Dermis microvascular lymphatic vessel endothelial cell (primary cell): ENCODE measurements at regions not wholly inside any gene's neighbourhood (a gene's known extent, or its start where the extent isn't known, plus 50 kb on each side); places are given as distances from the start of the nearest gene placed in this dataset.
"Not testable (repeated sequence)": the region's sequence is repeated elsewhere in the genome, so short reads cannot be mapped to it uniquely, and the experiment has no call there.

Source experiments
- DNase-seq, 2 donors: peaks; one replicate each; pipeline versions ENCODE4 v3.0.0 to v3.0.0-alpha.2; 2010; ENCODE audit warnings: low read depth in 2 of 2

GRCh38 chr7:27032839-27033238 is 63.0 kb downstream of the HOXA1 start:
- no peak for DNase-seq

DNA sequence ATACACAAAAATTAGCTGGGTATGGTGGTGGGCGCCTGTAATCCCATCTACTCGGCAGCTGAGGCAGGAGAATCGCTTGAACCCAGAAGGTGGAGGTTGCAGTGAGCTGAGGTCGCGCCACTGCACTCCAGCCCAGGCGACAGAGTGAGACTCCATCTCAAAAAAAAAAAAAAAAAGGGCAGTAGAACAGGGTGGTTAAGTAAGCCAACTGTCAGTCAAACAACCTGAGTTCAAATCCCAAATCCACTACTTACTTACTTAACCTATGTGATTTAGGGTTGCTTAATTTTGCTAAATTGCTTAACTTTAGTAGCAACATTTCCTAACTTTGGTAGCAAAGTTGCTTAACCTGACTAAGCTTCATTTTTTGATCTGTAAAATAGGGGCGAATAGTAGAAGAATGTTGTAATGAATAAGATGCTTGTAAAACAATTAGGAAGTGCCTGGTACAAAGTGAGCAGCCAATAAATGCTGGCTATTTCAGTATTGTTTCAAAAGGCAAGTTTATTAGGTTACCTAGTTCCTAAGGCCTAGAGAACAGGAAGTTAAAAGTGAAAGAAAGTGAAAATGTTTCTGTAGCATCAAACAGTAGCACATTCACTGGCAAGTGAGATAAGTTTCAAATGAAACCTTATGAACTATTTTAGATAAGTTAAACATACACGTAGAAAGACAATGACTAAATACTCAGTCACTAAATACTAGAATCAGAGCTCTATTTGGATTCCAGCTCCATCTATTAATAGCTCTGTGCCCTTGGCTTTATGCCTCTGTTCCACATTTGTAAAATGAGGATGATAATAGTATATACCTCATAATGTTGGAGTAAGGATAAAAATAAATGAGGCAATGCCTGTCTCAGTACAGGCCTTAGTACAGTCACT is 64.3 kb downstream of the HOXA1 start:
- peak; percentile 3 to 7 for DNase-seq

GRCh38 chr7:27030393-27031050 is 65.3 kb downstream of the HOXA1 start:
- no peak for DNase-seq

- no peak for DNase-seq
Observed at GRCh38 chr7:27025270-27025669, 70.5 kb downstream of the HOXA1 start.

DNA sequence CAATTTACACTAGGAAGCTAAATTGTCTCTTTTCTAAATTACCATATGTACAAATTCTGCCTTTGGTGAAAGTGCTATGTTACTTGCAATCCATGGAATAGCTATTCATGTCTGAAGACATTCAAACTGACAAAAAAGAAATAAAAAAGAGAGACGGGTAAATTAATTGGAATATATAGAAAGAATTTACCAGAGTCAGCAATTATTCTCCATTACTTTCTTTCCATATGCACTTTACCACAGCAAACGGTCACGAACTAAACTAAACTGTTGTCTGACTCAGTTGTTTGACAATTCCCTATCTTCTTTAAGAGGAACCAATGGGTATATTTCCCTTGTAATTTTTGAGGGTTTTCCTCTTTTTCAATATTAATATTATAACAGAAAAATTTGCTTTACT is 85.7 kb downstream of the HOXA1 start:
- DNase-seq: no peak

- DNase-seq: no peak
Observed at GRCh38 chr7:27000496-27000895, 95.3 kb downstream of the HOXA1 start.

GRCh38 chr7:26998284-26998683 is 97.5 kb downstream of the HOXA1 start:
- not testable (repeated sequence) for DNase-seq

GRCh38 chr7:26995666-26996065 is 100.1 kb downstream of the HOXA1 start:
- no peak for DNase-seq

GRCh38 chr7:26993816-26994810 is 101.7 kb downstream of the HOXA1 start:
- DNase-seq: no peak

- no peak for DNase-seq
Observed at GRCh38 chr7:26992670-26993069, 103.1 kb downstream of the HOXA1 start.

- no peak for DNase-seq
Observed at GRCh38 chr7:26991796-26992195, 104.0 kb downstream of the HOXA1 start.

DNA sequence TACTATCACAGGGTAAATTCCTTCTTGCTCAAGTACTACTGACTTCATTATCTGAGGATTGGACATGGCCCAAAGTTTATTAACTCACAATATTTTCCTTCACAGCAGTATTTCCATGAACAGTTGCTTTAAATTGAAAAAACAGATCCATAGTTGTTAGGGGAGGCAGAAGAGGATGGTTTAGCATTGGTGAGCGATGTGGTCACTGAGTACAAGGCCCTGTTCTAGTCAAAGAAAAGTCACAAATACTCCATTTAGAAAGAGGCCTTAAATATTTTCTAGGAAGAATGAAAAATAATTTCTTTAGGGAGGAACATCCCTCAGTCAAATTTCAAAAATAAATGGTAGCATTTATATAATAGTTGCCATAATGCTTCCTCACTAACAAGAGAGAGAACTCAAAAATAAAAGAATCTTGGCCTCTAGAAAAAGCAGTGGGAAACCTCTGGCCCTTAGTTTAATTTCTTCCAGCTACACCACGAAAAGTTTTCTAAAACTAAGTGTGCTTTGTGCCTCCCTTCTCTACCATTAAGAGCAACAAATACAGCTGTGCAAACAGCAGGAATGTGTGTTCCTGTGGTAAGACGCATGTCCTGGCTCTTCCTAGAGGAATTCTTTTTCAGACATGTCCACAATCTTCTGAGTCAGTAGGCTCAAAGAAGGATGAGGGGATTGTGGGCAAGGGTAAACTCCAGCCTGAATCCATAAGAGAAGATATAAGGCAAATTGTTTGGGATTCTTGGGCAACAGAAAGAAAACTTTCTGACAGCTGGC is 105.7 kb downstream of the HOXA1 start:
- no peak for DNase-seq

DNA sequence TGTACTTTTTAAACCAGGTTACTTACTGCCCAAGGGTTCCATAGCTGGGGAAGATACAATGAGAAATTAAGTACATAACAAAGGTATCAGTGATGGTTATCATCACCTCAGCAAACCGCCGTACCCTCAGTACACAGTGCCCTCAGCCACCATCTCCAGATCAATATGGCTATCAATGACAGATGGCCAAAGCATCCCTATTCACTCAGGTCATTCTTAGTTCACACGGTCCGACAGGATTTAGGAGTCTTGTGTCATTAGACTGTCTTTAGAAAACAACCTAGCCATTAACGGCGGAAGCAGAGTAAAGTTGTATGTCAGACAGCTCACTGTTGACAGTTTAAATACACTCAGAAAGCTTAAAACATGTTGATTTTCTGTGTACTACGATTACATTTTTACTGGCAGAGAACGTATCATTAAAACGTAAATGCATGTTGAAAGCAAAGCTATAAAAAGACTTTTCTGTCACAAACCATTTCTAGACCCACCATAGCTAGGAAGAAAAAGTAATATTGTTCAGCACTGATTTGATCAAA is 106.9 kb downstream of the HOXA1 start:
- DNase-seq: no peak

GRCh38 chr7:26987338-26987737 is 108.5 kb downstream of the HOXA1 start:
- DNase-seq: no peak

- no peak for DNase-seq
Observed at GRCh38 chr7:26978146-26978545, 113.8 kb upstream of the SKAP2 start.

- DNase-seq: no peak
Observed at GRCh38 chr7:26976840-26977239, 112.5 kb upstream of the SKAP2 start.

DNA sequence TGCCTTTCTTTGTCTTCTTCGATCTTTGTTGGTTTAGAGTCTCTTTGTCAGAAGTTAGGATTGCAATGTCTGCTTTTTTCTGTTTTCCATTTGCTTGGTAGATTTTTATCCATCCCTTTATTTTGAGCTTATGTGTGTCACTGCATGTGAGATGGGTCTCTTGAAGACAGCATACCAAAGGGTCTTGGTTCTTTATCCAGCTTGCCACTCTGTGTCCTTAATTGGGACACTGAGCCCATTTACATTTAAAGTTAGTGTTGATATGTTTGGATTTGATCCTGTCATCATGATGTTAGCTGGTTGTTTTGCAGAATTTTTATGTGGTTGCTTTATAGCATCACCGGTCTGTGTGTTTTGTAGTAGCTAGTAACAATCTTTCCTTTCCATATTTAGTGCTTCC is 107.5 kb upstream of the SKAP2 start:
- not testable (repeated sequence) for DNase-seq

DNA sequence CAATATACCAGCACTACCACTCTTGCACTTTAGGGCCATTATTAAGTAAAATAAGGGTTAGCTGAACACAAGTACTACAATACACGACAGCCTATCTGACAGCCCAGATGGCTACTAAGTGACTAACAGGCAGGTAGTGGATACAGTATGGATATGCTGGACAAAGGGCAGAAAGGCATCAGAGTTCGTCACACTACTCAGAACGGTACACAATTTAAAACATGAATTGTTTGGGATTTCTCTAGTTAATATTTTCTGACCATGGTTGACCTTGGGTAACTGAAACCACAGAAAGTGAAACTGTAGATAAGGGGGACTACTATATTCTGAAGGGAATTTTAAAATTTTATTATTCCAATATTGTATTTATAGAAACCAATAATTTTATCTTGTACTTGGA is 101.3 kb upstream of the SKAP2 start:
- no peak for DNase-seq

GRCh38 chr7:26964156-26964808 is 99.9 kb upstream of the SKAP2 start:
- no peak for DNase-seq

GRCh38 chr7:26959290-26959689 is 94.9 kb upstream of the SKAP2 start:
- no peak for DNase-seq
